HEK293T (cell line): ENCODE measurements at regions not wholly inside any gene's neighbourhood (a gene's known extent, or its start where the extent isn't known, plus 50 kb on each side); places are given as distances from the start of the nearest gene placed in this dataset.
"Not testable (repeated sequence)": the region's sequence is repeated elsewhere in the genome, so short reads cannot be mapped to it uniquely, and the experiment has no call there.

Experiments used
- BHLHE40 ChIP-seq: fragments of 450-650 bp; IDR thresholded peaks from 2 replicates; pipeline ENCODE4 v1.6.1; 2016; ENCODE audit warnings: mild to moderate bottlenecking, moderate library complexity, borderline replicate concordance
- CTBP1 ChIP-seq: fragments of 450-650 bp; IDR thresholded peaks from 2 replicates; pipeline ENCODE4 v1.6.1; 2016; ENCODE audit warnings: borderline replicate concordance
- FOXK2 ChIP-seq: fragments of 450-650 bp; IDR thresholded peaks from 2 replicates; pipeline ENCODE4 v1.6.1; 2016; ENCODE audit warnings: mild to moderate bottlenecking
- FOXM1 ChIP-seq: fragments of 450-650 bp; IDR thresholded peaks from 2 replicates; pipeline ENCODE4 v1.6.1; 2017; ENCODE audit warnings: mild to moderate bottlenecking, borderline replicate concordance
- L3MBTL2 ChIP-seq: fragments of 450-650 bp; conservative IDR thresholded peaks from 2 replicates; pipeline ENCODE4 v1.6.1; 2016; ENCODE audit warnings: mild to moderate bottlenecking
- LEF1 ChIP-seq: fragments of 450-650 bp; IDR thresholded peaks from 2 replicates; pipeline ENCODE4 v1.6.1; 2017; ENCODE audit warnings: mild to moderate bottlenecking, borderline replicate concordance
- NFRKB ChIP-seq: fragments of 450-650 bp; IDR thresholded peaks from 2 replicates; pipeline ENCODE4 v1.6.1; 2016; ENCODE audit warnings: mild to moderate bottlenecking, moderate library complexity
- PKNOX1 ChIP-seq: fragments of 450-650 bp; IDR thresholded peaks from 2 replicates; pipeline ENCODE4 v1.6.1; 2016
- SP1 ChIP-seq: fragments of 450-650 bp; IDR thresholded peaks from 2 replicates; pipeline ENCODE4 v1.6.1; 2017
- SUZ12 ChIP-seq: fragments of 450-650 bp; IDR thresholded peaks from 2 replicates; pipeline ENCODE4 v1.6.1; 2016; ENCODE audit warnings: mild to moderate bottlenecking
- ZNF384 ChIP-seq: fragments of 450-650 bp; IDR thresholded peaks from 2 replicates; pipeline ENCODE4 v1.6.1; 2016

GRCh38 chr5:100103592-100104119 lies 431.5 kb upstream of the FAM174A start:
- TF ChIP-seq BHLHE40, ZNF384, SP1, SUZ12, FOXK2, NFRKB, PKNOX1, FOXM1, CTBP1, L3MBTL2, LEF1: not testable (repeated sequence)
